Liver (tissue), 8 donors: ENCODE measurements at regions not wholly inside any gene's neighbourhood (a gene's known extent, or its start where the extent isn't known, plus 50 kb on each side); places are given as distances from the start of the nearest gene placed in this dataset.

ENCODE experiments used
- DNase-seq: peaks from one replicate; pipeline ENCODE4 v3.0.0-alpha.2; 2017; ENCODE audit warnings: low spot score
- H3K27ac ChIP-seq, 2 donors: one replicate each; pipeline ENCODE4 v1.7.0; 2013; ENCODE audit warnings: inconsistent platforms in 2 of 2, low read length in 2 of 2, control low read depth in 1 of 2, low read depth in 1 of 2, mild to moderate bottlenecking in 1 of 2
- H3K27me3 ChIP-seq, 4 donors: one replicate each; pipeline versions ENCODE4 v1.6.1 to v1.7.0; 2013; ENCODE audit warnings: low read length in 3 of 4, inconsistent platforms in 1 of 4, mild to moderate bottlenecking in 1 of 4, moderate library complexity in 1 of 4; ENCODE audit not compliant: control insufficient read depth in 4 of 4, insufficient read depth in 4 of 4
- H3K36me3 ChIP-seq, 4 donors: one replicate each; pipeline versions ENCODE4 v1.6.1 to v1.7.0; 2013; ENCODE audit warnings: low read length in 3 of 4, mild to moderate bottlenecking in 3 of 4, low read depth in 1 of 4, moderate library complexity in 1 of 4; ENCODE audit not compliant: control insufficient read depth in 4 of 4, insufficient read depth in 3 of 4
- H3K4me1 ChIP-seq, 4 donors: one replicate each; pipeline versions ENCODE4 v1.6.1 to v1.7.0; 2013; ENCODE audit warnings: low read length in 3 of 4, mild to moderate bottlenecking in 3 of 4, moderate library complexity in 1 of 4; ENCODE audit not compliant: control insufficient read depth in 4 of 4, insufficient read depth in 4 of 4
- H3K4me3 ChIP-seq, 3 donors: one replicate each; pipeline versions ENCODE4 v1.6.1 to v1.7.0; 2013; ENCODE audit warnings: low read length in 3 of 3, control low read depth in 1 of 3, low read depth in 1 of 3, mild to moderate bottlenecking in 1 of 3
- H3K9ac ChIP-seq, 2 donors: one replicate each; pipeline ENCODE4 v1.7.0; 2013; ENCODE audit warnings: low read length in 2 of 2, mild to moderate bottlenecking in 2 of 2, moderate library complexity in 2 of 2, control low read depth in 1 of 2, low read depth in 1 of 2
- H3K9me3 ChIP-seq, 4 donors: one replicate each; pipeline versions ENCODE4 v1.6.1 to v1.7.0; 2013; ENCODE audit warnings: low read length in 3 of 4; ENCODE audit not compliant: control insufficient read depth in 4 of 4
- ATF3 ChIP-seq: IDR thresholded peaks from 2 replicates; pipeline ENCODE4 v1.6.1; 2016; ENCODE audit warnings: antibody characterized with exemption
- CTCF ChIP-seq: fragments of 150-350 bp; IDR thresholded peaks from 2 replicates; pipeline ENCODE4 v1.5.1; 2017; ENCODE audit warnings: improper control_type of control experiment, low read depth, low read length; ENCODE audit not compliant: missing input control
- EGR1 ChIP-seq, 2 donors: IDR thresholded peaks; 2 replicates each; pipeline ENCODE4 v1.6.1; 2016 to 2018; ENCODE audit warnings: antibody characterized with exemption in 2 of 2, low read depth in 2 of 2
- FOXA1 ChIP-seq: IDR thresholded peaks from 2 replicates; pipeline ENCODE4 v1.6.1; 2016; ENCODE audit warnings: antibody characterized with exemption
- FOXA2 ChIP-seq: IDR thresholded peaks from 2 replicates; pipeline ENCODE4 v1.6.1; 2016; ENCODE audit warnings: antibody characterized with exemption
- GABPA ChIP-seq, 2 donors: IDR thresholded peaks in 1 of 2; conservative IDR thresholded peaks in 1 of 2; 2 replicates each; pipeline ENCODE4 v1.6.1; 2016; ENCODE audit warnings: antibody characterized with exemption in 2 of 2, mild to moderate bottlenecking in 1 of 2, moderate library complexity in 1 of 2
- HNF4A ChIP-seq, 2 donors: conservative IDR thresholded peaks; 2 replicates each; pipeline ENCODE4 v1.6.1; 2016; ENCODE audit warnings: antibody characterized with exemption in 2 of 2, mild to moderate bottlenecking in 2 of 2
- HNF4G ChIP-seq: IDR thresholded peaks from 2 replicates; pipeline ENCODE4 v1.6.1; 2016; ENCODE audit warnings: antibody characterized with exemption
- JUND ChIP-seq, 2 donors: IDR thresholded peaks; 2 replicates each; pipeline ENCODE4 v1.6.1; 2016; ENCODE audit warnings: antibody characterized with exemption in 2 of 2
- NR2F2 ChIP-seq: IDR thresholded peaks from 2 replicates; pipeline ENCODE4 v1.6.1; 2016; ENCODE audit warnings: antibody characterized with exemption
- RAD21 ChIP-seq, 2 donors: IDR thresholded peaks; 2 replicates each; pipeline ENCODE4 v1.6.1; 2016; ENCODE audit warnings: antibody characterized with exemption in 2 of 2, mild to moderate bottlenecking in 2 of 2
- REST ChIP-seq: IDR thresholded peaks from 2 replicates; pipeline ENCODE4 v1.6.1; 2016; ENCODE audit warnings: antibody characterized with exemption, mild to moderate bottlenecking
- RXRA ChIP-seq, 2 donors: IDR thresholded peaks; 2 replicates each; pipeline ENCODE4 v1.6.1; 2017 to 2018; ENCODE audit warnings: antibody characterized with exemption in 2 of 2, mild to moderate bottlenecking in 1 of 2
- TAF1 ChIP-seq: conservative IDR thresholded peaks from 2 replicates; pipeline ENCODE4 v1.6.1; 2016; ENCODE audit warnings: antibody characterized with exemption, mild to moderate bottlenecking
- ZBTB33 ChIP-seq: IDR thresholded peaks from 2 replicates; pipeline ENCODE4 v1.6.1; 2016; ENCODE audit warnings: antibody characterized with exemption
- WGBS: extraction: QIAGEN DNeasy Blood & Tissue Kit; methylation state at CpG from one replicate; pipeline ENCODE4 v1.1.7; 2013; 5-methylcytosine and 5-hydroxymethylcytosine counted together
- donor health status: healthy.
- donor health status: healthy.
- donor health status: healthy.
- donor health status: healthy.
- donor health status: healthy.

GRCh38 chr11:42397483-42397882 lies 914.3 kb upstream of the API5 start:
- H3K36me3 ChIP-seq, result no peaks in the 10 kb centered on the region
- no peaks in the 10 kb centered on the region for H3K4me1 ChIP-seq
- H3K27me3 ChIP-seq, result no peaks in the 10 kb centered on the region
- no peak for DNase-seq
- H3K9ac ChIP-seq, result no peak overlapping the region
- no peaks in the 10 kb centered on the region for H3K9me3 ChIP-seq
- H3K4me3 ChIP-seq, result no peak overlapping the region
- H3K27ac ChIP-seq, result no peak overlapping the region
- no peak for TF ChIP-seq FOXA1
- TF ChIP-seq EGR1 (IDR thresholded peaks at IDR 0.05; ENCODE audit: low read depth in 2 of 2), result no peak
- no peak for TF ChIP-seq NR2F2
- no peak for TF ChIP-seq HNF4A (conservative IDR thresholded peaks at IDR 0.05)
- TF ChIP-seq GABPA (IDR thresholded peaks at IDR 0.05 in 1 of 2, conservative IDR thresholded peaks at IDR 0.05 in 1 of 2), result no peak
- no peak for TF ChIP-seq CTCF
- no peak for TF ChIP-seq TAF1
- no peak for TF ChIP-seq HNF4G
- no peak for TF ChIP-seq JUND (IDR thresholded peaks at IDR 0.05)
- TF ChIP-seq RAD21 (IDR thresholded peaks at IDR 0.05), result no peak
- TF ChIP-seq ATF3, result no peak
- TF ChIP-seq REST, result no peak
- TF ChIP-seq RXRA (IDR thresholded peaks at IDR 0.05), result no peak

- TF ChIP-seq ZBTB33 (no peak), CTCF (no peak), TAF1 (no peak), GABPA (IDR thresholded peaks at IDR 0.05 in 1 of 2, conservative IDR thresholded peaks at IDR 0.05 in 1 of 2) (no peak), ATF3 (no peak), HNF4G (no peak), FOXA2 (no peak)
- Histone ChIP-seq H3K9me3 (no peaks in the 10 kb centered on the region), H3K9ac (no peak overlapping the region), H3K36me3 (no peaks in the 10 kb centered on the region), H3K27ac (no peak overlapping the region), H3K4me1 (no peaks in the 10 kb centered on the region), H3K4me3 (no peak overlapping the region), H3K27me3 (no peaks in the 10 kb centered on the region)
- WGBS, result 14% methylated on average over 3 of the region's 3 CpGs
- no peak for DNase-seq
Observed at GRCh38 chr11:42407341-42407740, 904.5 kb upstream of the API5 start.
